ENCODE measurements at regions not wholly inside any gene's neighbourhood (a gene's known extent, or its start where the extent isn't known, plus 50 kb on each side); places are given as distances from the start of the nearest gene placed in this dataset.

GRCh38 chr10:10610171-10610570, 407.5 kb upstream of the CELF2 start:
- H4K91ac ChIP-seq (ENCODE audit: low read depth, low read length, poor library complexity) = no peak overlapping the region
- no peak overlapping the region for H3K9ac ChIP-seq (ENCODE audit: low read depth, low read length, poor library complexity)
- no peak overlapping the region for H3K18ac ChIP-seq (ENCODE audit: low read length)
- no peak overlapping the region for H2BK5ac ChIP-seq (ENCODE audit: low read length)
- no peaks in the 10 kb centered on the region for H3K9me3 ChIP-seq (replicated peaks in 1 of 2; ENCODE audit: control insufficient read depth in 2 of 2, insufficient read depth in 1 of 2, low read depth in 1 of 2, low read length in 2 of 2)
- H2BK15ac ChIP-seq (ENCODE audit: low read length) = no peak overlapping the region
- no peaks in the 10 kb centered on the region for H3K4me1 ChIP-seq (ENCODE audit: control insufficient read depth in 2 of 2, insufficient read depth in 1 of 2, low read depth in 1 of 2, low read length in 2 of 2)
- H4K8ac ChIP-seq (ENCODE audit: low read depth, low read length) = no peak overlapping the region
- no peak overlapping the region for H3K27ac ChIP-seq (replicated peaks; ENCODE audit: low read length)
- WGBS, 2 donors (ENCODE audit: extremely low coverage in 2 of 2, insufficient read length in 2 of 2, insufficient replicate concordance in 1 of 2) = no CpG with 5 or more reads among the region's 1 CpG
- H3K27me3 ChIP-seq (ENCODE audit: control insufficient read depth in 3 of 3, insufficient read depth in 3 of 3, low read depth in 1 of 3, low read length in 3 of 3) = no peaks in the 10 kb centered on the region
- no peaks in the 10 kb centered on the region for H3K36me3 ChIP-seq (replicated peaks in 1 of 2; ENCODE audit: control insufficient read depth in 2 of 2, insufficient read depth in 2 of 2, low read length in 2 of 2)
- H3K4ac ChIP-seq (ENCODE audit: low read length) = no peak overlapping the region
- no peak overlapping the region for H2AFZ ChIP-seq (ENCODE audit: low read length)
- no peak overlapping the region for H3K4me3 ChIP-seq (ENCODE audit: low read length in 2 of 2)
- no peak overlapping the region for H3K23ac ChIP-seq (ENCODE audit: low read depth, low read length, poor library complexity)
- no peak overlapping the region for H2AK5ac ChIP-seq (ENCODE audit: low read depth, low read length)
- H2BK120ac ChIP-seq (ENCODE audit: low read depth, low read length) = no peak overlapping the region
- H2BK12ac ChIP-seq (ENCODE audit: low read length) = no peak overlapping the region
- DNase-seq (ENCODE audit: low spot score) = no peak
- H3K4me2 ChIP-seq (ENCODE audit: insufficient read depth, low read length, poor library complexity, severe bottlenecking) = no peak overlapping the region
- no peak overlapping the region for H3K14ac ChIP-seq (ENCODE audit: low read length)
- no peaks in the 10 kb centered on the region for H3K79me1 ChIP-seq (ENCODE audit: low read depth, low read length)

GRCh38 chr10:10612151-10612550, 405.5 kb upstream of the CELF2 start:
- Histone ChIP-seq H3K4me3 (ENCODE audit: low read length in 2 of 2) (no peak overlapping the region), H2BK15ac (ENCODE audit: low read length) (no peak overlapping the region), H4K91ac (ENCODE audit: low read depth, low read length, poor library complexity) (no peak overlapping the region), H2BK12ac (ENCODE audit: low read length) (no peak overlapping the region), H3K18ac (ENCODE audit: low read length) (no peak overlapping the region), H3K4me2 (ENCODE audit: insufficient read depth, low read length, poor library complexity, severe bottlenecking) (no peak overlapping the region), H3K9ac (ENCODE audit: low read depth, low read length, poor library complexity) (no peak overlapping the region), H3K27ac (replicated peaks; ENCODE audit: low read length) (no peak overlapping the region), H4K8ac (ENCODE audit: low read depth, low read length) (no peak overlapping the region), H2BK5ac (ENCODE audit: low read length) (no peak overlapping the region), H3K4me1 (ENCODE audit: control insufficient read depth in 2 of 2, insufficient read depth in 1 of 2, low read depth in 1 of 2, low read length in 2 of 2) (peaks cover 0 to 2% of the 10 kb centered on the region in 2 donors), H3K36me3 (replicated peaks in 1 of 2; ENCODE audit: control insufficient read depth in 2 of 2, insufficient read depth in 2 of 2, low read length in 2 of 2) (no peaks in the 10 kb centered on the region), H3K4ac (ENCODE audit: low read length) (no peak overlapping the region), H2AK5ac (ENCODE audit: low read depth, low read length) (no peak overlapping the region), H2BK120ac (ENCODE audit: low read depth, low read length) (no peak overlapping the region), H3K9me3 (replicated peaks in 1 of 2; ENCODE audit: control insufficient read depth in 2 of 2, insufficient read depth in 1 of 2, low read depth in 1 of 2, low read length in 2 of 2) (no peaks in the 10 kb centered on the region), H2AFZ (ENCODE audit: low read length) (no peak overlapping the region), H3K27me3 (ENCODE audit: control insufficient read depth in 3 of 3, insufficient read depth in 3 of 3, low read depth in 1 of 3, low read length in 3 of 3) (no peaks in the 10 kb centered on the region), H3K79me1 (ENCODE audit: low read depth, low read length) (no peaks in the 10 kb centered on the region), H3K14ac (ENCODE audit: low read length) (no peak overlapping the region), H3K23ac (ENCODE audit: low read depth, low read length, poor library complexity) (no peak overlapping the region)
- no peak for DNase-seq (ENCODE audit: low spot score)
- no CpG with 5 or more reads among the region's 3 CpGs for WGBS, 2 donors (ENCODE audit: extremely low coverage in 2 of 2, insufficient read length in 2 of 2, insufficient replicate concordance in 1 of 2)

DNA sequence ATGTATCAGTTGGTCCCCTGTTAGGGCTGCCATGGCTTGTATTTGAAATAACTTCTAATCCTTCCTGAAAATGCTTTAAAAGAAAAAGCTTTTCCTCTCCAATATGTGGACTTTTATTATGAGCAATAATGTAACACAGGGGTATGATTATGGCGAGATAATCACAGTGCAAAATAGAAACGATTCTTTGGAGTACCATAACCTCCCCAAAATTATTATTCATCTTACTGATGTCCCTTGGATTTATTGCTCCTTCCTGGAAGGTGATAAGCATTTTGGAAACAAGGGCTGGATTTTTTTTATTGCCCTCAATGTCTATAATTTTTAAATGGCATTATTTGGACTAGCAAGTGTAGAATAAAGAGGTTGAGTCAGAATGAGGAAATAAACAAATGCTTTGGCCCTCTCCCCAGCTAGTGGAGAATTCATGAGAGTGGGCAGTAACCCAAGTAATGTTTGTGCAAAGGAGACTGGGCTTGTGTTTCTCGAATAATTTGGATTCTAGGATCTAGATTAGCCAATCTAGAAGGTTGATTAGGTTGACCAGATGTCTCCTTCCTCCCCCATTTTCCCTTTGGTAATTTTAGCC, 403.9 kb upstream of the CELF2 start:
- H3K27ac ChIP-seq (replicated peaks; ENCODE audit: low read length) = no peak overlapping the region
- no peak overlapping the region for H2BK120ac ChIP-seq (ENCODE audit: low read depth, low read length)
- H3K36me3 ChIP-seq (replicated peaks in 1 of 2; ENCODE audit: control insufficient read depth in 2 of 2, insufficient read depth in 2 of 2, low read length in 2 of 2) = no peaks in the 10 kb centered on the region
- no peaks in the 10 kb centered on the region for H3K9me3 ChIP-seq (replicated peaks in 1 of 2; ENCODE audit: control insufficient read depth in 2 of 2, insufficient read depth in 1 of 2, low read depth in 1 of 2, low read length in 2 of 2)
- no peak overlapping the region for H2BK5ac ChIP-seq (ENCODE audit: low read length)
- no peak overlapping the region for H2AK5ac ChIP-seq (ENCODE audit: low read depth, low read length)
- no peak overlapping the region for H4K91ac ChIP-seq (ENCODE audit: low read depth, low read length, poor library complexity)
- H3K27me3 ChIP-seq (ENCODE audit: control insufficient read depth in 3 of 3, insufficient read depth in 3 of 3, low read depth in 1 of 3, low read length in 3 of 3) = no peaks in the 10 kb centered on the region
- H3K23ac ChIP-seq (ENCODE audit: low read depth, low read length, poor library complexity) = no peak overlapping the region
- no peak overlapping the region for H2BK15ac ChIP-seq (ENCODE audit: low read length)
- H3K9ac ChIP-seq (ENCODE audit: low read depth, low read length, poor library complexity) = no peak overlapping the region
- H3K4me2 ChIP-seq (ENCODE audit: insufficient read depth, low read length, poor library complexity, severe bottlenecking) = no peak overlapping the region
- H3K79me1 ChIP-seq (ENCODE audit: low read depth, low read length) = no peaks in the 10 kb centered on the region
- no peak overlapping the region for H3K4me3 ChIP-seq (ENCODE audit: low read length in 2 of 2)
- no CpG with 5 or more reads among the region's 3 CpGs for WGBS, 2 donors (ENCODE audit: extremely low coverage in 2 of 2, insufficient read length in 2 of 2, insufficient replicate concordance in 1 of 2)
- no peak for DNase-seq (ENCODE audit: low spot score)
- H3K4ac ChIP-seq (ENCODE audit: low read length) = no peak overlapping the region
- no peak overlapping the region for H3K14ac ChIP-seq (ENCODE audit: low read length)
- no peak overlapping the region for H3K18ac ChIP-seq (ENCODE audit: low read length)
- peaks cover 0 to 7% of the 10 kb centered on the region in 2 donors for H3K4me1 ChIP-seq (ENCODE audit: control insufficient read depth in 2 of 2, insufficient read depth in 1 of 2, low read depth in 1 of 2, low read length in 2 of 2)
- no peak overlapping the region for H4K8ac ChIP-seq (ENCODE audit: low read depth, low read length)
- no peak overlapping the region for H2BK12ac ChIP-seq (ENCODE audit: low read length)
- no peak overlapping the region for H2AFZ ChIP-seq (ENCODE audit: low read length)

DNA sequence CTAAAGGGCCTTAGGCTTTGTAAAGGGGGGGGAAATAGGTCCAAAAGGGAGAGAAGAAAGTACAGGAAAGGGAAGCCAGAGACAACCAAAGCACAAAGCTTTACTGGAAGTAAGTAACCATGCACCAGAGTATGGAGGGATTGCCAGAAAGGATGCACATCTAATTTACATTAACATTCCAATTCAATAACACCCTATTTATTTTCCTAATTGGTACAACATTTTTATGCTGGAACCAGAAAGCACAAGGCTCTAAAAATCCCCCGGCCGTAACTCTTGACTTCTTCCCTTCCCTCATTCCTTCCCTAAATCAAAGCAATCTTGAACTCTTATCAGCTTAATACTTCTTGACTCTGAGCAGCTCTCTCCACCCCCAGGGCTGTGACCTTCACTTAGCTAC, 400.0 kb upstream of the CELF2 start:
- DNase-seq (ENCODE audit: low spot score) = no peak
- H2BK5ac ChIP-seq (ENCODE audit: low read length) = no peak overlapping the region
- no peak overlapping the region for H2BK15ac ChIP-seq (ENCODE audit: low read length)
- no peak overlapping the region for H3K4ac ChIP-seq (ENCODE audit: low read length)
- H3K18ac ChIP-seq (ENCODE audit: low read length) = no peak overlapping the region
- no peak overlapping the region for H2BK120ac ChIP-seq (ENCODE audit: low read depth, low read length)
- no peak overlapping the region for H4K91ac ChIP-seq (ENCODE audit: low read depth, low read length, poor library complexity)
- no peak overlapping the region for H3K23ac ChIP-seq (ENCODE audit: low read depth, low read length, poor library complexity)
- no peak overlapping the region for H2AFZ ChIP-seq (ENCODE audit: low read length)
- H3K79me1 ChIP-seq (ENCODE audit: low read depth, low read length) = no peaks in the 10 kb centered on the region
- H3K4me3 ChIP-seq (ENCODE audit: low read length in 2 of 2) = no peak overlapping the region
- H4K8ac ChIP-seq (ENCODE audit: low read depth, low read length) = no peak overlapping the region
- peaks cover 0 to 7% of the 10 kb centered on the region in 2 donors for H3K4me1 ChIP-seq (ENCODE audit: control insufficient read depth in 2 of 2, insufficient read depth in 1 of 2, low read depth in 1 of 2, low read length in 2 of 2)
- no peak overlapping the region for H2AK5ac ChIP-seq (ENCODE audit: low read depth, low read length)
- H3K9ac ChIP-seq (ENCODE audit: low read depth, low read length, poor library complexity) = no peak overlapping the region
- no peak overlapping the region for H3K14ac ChIP-seq (ENCODE audit: low read length)
- no CpG with 5 or more reads among the region's 2 CpGs for WGBS, 2 donors (ENCODE audit: extremely low coverage in 2 of 2, insufficient read length in 2 of 2, insufficient replicate concordance in 1 of 2)
- no peak overlapping the region for H3K4me2 ChIP-seq (ENCODE audit: insufficient read depth, low read length, poor library complexity, severe bottlenecking)
- H3K9me3 ChIP-seq (replicated peaks in 1 of 2; ENCODE audit: control insufficient read depth in 2 of 2, insufficient read depth in 1 of 2, low read depth in 1 of 2, low read length in 2 of 2) = no peaks in the 10 kb centered on the region
- no peaks in the 10 kb centered on the region for H3K36me3 ChIP-seq (replicated peaks in 1 of 2; ENCODE audit: control insufficient read depth in 2 of 2, insufficient read depth in 2 of 2, low read length in 2 of 2)
- H2BK12ac ChIP-seq (ENCODE audit: low read length) = no peak overlapping the region
- H3K27me3 ChIP-seq (ENCODE audit: control insufficient read depth in 3 of 3, insufficient read depth in 3 of 3, low read depth in 1 of 3, low read length in 3 of 3) = no peaks in the 10 kb centered on the region
- no peak overlapping the region for H3K27ac ChIP-seq (replicated peaks; ENCODE audit: low read length)

Measured in neuronal stem cell (in vitro differentiated cells).